ENCODE measurements at regions not wholly inside any gene's neighbourhood (a gene's known extent, or its start where the extent isn't known, plus 50 kb on each side); places are given as distances from the start of the nearest gene placed in this dataset.

DNA sequence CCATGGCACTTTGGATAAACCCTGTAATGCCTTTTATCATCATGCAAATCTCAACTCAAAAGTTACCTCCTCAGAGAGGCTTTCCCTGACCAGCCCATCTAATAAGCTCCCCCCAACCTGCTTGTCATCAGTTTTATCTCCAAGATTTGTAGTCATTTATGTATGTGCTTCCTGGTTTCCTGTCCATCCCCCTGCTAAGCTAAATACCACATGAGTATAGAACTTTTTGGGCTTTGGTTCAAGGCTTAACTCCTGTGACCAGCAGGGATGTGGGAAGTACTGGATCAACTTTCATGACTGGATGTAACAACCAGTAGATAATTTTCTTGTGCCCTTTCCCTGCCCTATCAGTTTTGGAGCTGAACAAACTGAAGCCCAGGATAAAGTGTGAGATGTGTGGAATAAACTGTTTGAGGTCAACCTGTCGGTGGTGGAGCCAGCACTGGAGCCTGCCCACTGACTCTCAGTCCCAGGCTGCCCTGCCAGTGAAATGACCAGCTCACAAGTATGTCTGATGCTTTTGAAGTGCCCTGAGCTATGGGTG, 148.6 kb downstream of the CYP26A1 start:
- no peaks in the 10 kb centered on the region for H3K9me3 Mint-ChIP-seq (ENCODE audit: unreplicated experiment)
- DNase-seq (ENCODE audit: low spot score): no peak
- no peak overlapping the region for H3K27ac Mint-ChIP-seq (ENCODE audit: unreplicated experiment)
- H3K36me3 Mint-ChIP-seq (ENCODE audit: low read depth, unreplicated experiment): no peaks in the 10 kb centered on the region
- H3K4me1 Mint-ChIP-seq (ENCODE audit: unreplicated experiment): no peaks in the 10 kb centered on the region
- H3K27me3 Mint-ChIP-seq (ENCODE audit: unreplicated experiment): no peaks in the 10 kb centered on the region
- TF ChIP-seq CTCF (IDR thresholded peaks at IDR 0.05; ENCODE audit: unreplicated experiment): no peak
- no peak overlapping the region for H3K4me3 Mint-ChIP-seq (ENCODE audit: unreplicated experiment)

DNA sequence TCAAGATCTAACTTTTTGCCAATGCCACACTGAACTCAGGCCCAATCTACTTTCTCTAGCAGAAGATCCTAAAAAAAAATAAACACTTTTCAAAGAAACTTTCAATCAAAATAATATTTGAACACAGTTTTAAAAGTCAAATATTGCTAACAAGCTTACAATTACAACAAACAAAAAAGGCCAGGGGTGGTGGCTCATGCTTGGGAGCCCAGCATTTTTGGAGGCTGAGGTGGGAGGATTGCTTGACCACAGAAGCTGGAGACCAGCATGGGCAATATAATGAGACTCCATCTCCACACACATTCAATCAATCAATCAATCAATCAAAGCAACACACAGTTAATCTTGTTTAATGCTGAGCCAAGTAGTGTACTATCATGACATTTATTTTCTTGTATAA, 149.2 kb downstream of the CYP26A1 start:
- Mint-ChIP-seq H3K36me3 (ENCODE audit: low read depth, unreplicated experiment) (no peaks in the 10 kb centered on the region), H3K4me3 (ENCODE audit: unreplicated experiment) (no peak overlapping the region), H3K9me3 (ENCODE audit: unreplicated experiment) (no peaks in the 10 kb centered on the region), H3K4me1 (ENCODE audit: unreplicated experiment) (no peaks in the 10 kb centered on the region), H3K27me3 (ENCODE audit: unreplicated experiment) (no peaks in the 10 kb centered on the region), H3K27ac (ENCODE audit: unreplicated experiment) (no peak overlapping the region)
- no peak for DNase-seq (ENCODE audit: low spot score)
- TF ChIP-seq CTCF (IDR thresholded peaks at IDR 0.05; ENCODE audit: unreplicated experiment): no peak

DNA sequence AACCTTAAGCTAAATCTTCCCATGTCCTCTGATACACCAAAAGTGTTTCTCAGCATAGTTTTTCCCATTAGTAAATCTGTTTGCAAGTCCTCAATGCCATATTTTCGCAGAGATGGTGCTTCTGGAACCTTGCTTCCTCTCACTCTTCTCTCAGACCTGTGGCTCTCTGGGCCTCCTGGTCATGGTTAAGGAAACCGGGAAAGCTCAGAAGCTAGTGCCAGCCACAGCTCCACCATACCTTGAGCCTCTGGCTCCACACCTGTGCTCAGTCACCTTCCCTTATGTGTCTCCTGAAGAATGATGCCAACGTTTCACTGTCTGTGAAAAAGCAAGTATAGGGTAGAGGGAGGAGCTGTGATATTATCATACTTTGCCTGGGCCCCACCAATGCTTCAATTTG, 149.6 kb downstream of the CYP26A1 start:
- Mint-ChIP-seq H3K36me3 (ENCODE audit: low read depth, unreplicated experiment) (no peaks in the 10 kb centered on the region), H3K27me3 (ENCODE audit: unreplicated experiment) (no peaks in the 10 kb centered on the region), H3K27ac (ENCODE audit: unreplicated experiment) (no peak overlapping the region), H3K4me1 (ENCODE audit: unreplicated experiment) (no peaks in the 10 kb centered on the region), H3K4me3 (ENCODE audit: unreplicated experiment) (no peak overlapping the region), H3K9me3 (ENCODE audit: unreplicated experiment) (no peaks in the 10 kb centered on the region)
- no peak for DNase-seq (ENCODE audit: low spot score)
- TF ChIP-seq CTCF (IDR thresholded peaks at IDR 0.05; ENCODE audit: unreplicated experiment): no peak

- TF ChIP-seq CTCF (IDR thresholded peaks at IDR 0.05; ENCODE audit: unreplicated experiment): no peak
- Mint-ChIP-seq H3K36me3 (ENCODE audit: low read depth, unreplicated experiment) (no peaks in the 10 kb centered on the region), H3K27me3 (ENCODE audit: unreplicated experiment) (no peaks in the 10 kb centered on the region), H3K9me3 (ENCODE audit: unreplicated experiment) (no peaks in the 10 kb centered on the region), H3K27ac (ENCODE audit: unreplicated experiment) (no peak overlapping the region), H3K4me3 (ENCODE audit: unreplicated experiment) (no peak overlapping the region), H3K4me1 (ENCODE audit: unreplicated experiment) (no peaks in the 10 kb centered on the region)
- DNase-seq (ENCODE audit: low spot score): no peak
Observed at GRCh38 chr10:93224005-93224779, 150.5 kb downstream of the CYP26A1 start.

GRCh38 chr10:93225938-93226337, 152.2 kb downstream of the CYP26A1 start:
- Mint-ChIP-seq H3K36me3 (ENCODE audit: low read depth, unreplicated experiment) (no peaks in the 10 kb centered on the region), H3K4me3 (ENCODE audit: unreplicated experiment) (no peak overlapping the region), H3K27ac (ENCODE audit: unreplicated experiment) (no peak overlapping the region), H3K9me3 (ENCODE audit: unreplicated experiment) (no peaks in the 10 kb centered on the region), H3K4me1 (ENCODE audit: unreplicated experiment) (no peaks in the 10 kb centered on the region), H3K27me3 (ENCODE audit: unreplicated experiment) (no peaks in the 10 kb centered on the region)
- no peak for TF ChIP-seq CTCF (IDR thresholded peaks at IDR 0.05; ENCODE audit: unreplicated experiment)
- DNase-seq (ENCODE audit: low spot score): no peak
